ENCODE measurements at regions not wholly inside any gene's neighbourhood (a gene's known extent, or its start where the extent isn't known, plus 50 kb on each side); places are given as distances from the start of the nearest gene placed in this dataset.

DNA sequence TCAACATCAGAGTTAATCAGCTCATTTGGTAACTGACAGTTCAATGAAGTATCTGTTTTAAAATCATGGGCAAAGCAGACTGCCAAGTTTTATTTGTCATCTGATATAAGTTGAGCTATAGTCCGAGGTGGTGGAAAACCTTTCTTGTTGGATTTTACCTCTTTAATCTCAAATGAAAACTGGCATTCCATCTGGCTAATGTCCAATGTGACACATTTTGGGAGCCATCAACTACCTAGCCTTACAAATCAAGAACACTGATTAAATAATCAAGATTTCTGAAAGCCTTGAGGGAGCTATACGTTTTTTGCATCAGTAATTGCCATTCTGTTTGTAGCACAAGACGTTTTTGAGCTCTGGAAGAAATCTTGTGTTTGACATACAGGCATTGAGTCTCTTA is 1380.5 kb upstream of the WWC1 start:
- TF ChIP-seq, protein P1, sequence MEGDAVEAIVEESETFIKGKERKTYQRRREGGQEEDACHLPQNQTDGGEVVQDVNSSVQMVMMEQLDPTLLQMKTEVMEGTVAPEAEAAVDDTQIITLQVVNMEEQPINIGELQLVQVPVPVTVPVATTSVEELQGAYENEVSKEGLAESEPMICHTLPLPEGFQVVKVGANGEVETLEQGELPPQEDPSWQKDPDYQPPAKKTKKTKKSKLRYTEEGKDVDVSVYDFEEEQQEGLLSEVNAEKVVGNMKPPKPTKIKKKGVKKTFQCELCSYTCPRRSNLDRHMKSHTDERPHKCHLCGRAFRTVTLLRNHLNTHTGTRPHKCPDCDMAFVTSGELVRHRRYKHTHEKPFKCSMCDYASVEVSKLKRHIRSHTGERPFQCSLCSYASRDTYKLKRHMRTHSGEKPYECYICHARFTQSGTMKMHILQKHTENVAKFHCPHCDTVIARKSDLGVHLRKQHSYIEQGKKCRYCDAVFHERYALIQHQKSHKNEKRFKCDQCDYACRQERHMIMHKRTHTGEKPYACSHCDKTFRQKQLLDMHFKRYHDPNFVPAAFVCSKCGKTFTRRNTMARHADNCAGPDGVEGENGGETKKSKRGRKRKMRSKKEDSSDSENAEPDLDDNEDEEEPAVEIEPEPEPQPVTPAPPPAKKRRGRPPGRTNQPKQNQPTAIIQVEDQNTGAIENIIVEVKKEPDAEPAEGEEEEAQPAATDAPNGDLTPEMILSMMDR (IDR thresholded peaks at IDR 0.05 in 8 of 11, conservative IDR thresholded peaks at IDR 0.05 in 3 of 11): no peak
- TF ChIP-seq POLR2AphosphoS5 (IDR thresholded peaks at IDR 0.05): no peak
